HCT116 (cell line): ENCODE measurements at regions not wholly inside any gene's neighbourhood (a gene's known extent, or its start where the extent isn't known, plus 50 kb on each side); places are given as distances from the start of the nearest gene placed in this dataset.

Experiments
- ATAC-seq: fragments of 200-7000 bp; cut with Tn5 transposase; 2 replicates; pipeline ENCODE4 v1.9.1; 2020; ENCODE audit warnings: mild to moderate bottlenecking, moderate library complexity
- BruUV-seq: library from RNA; stranded (reverse); fragments of 400-500 nt; replicated peaks from 2 replicates; lab custom pipeline; 2021; lab: Mats Ljungman, UMichigan
- CTCF ChIA-PET: fragments of 300-600 bp; sonication (Branson Sonifier 250); formaldehyde crosslinking; loops from one replicate; lab custom pipeline; 2021; ENCODE audit warnings: antibody characterized with exemption; lab: Charles Lee
- POLR2A ChIA-PET: fragments of 300-600, 350-600 bp; sonication (Branson Sonifier 250); formaldehyde crosslinking; loops from one replicate; lab custom pipeline; 2021; ENCODE audit warnings: antibody characterized with exemption; lab: Charles Lee
- RAD21 ChIA-PET, 2 experiments: fragments of 300-600 bp; sonication (Branson Sonifier 250); formaldehyde crosslinking; loops; one replicate each; lab custom pipeline; 2023; ENCODE audit warnings: low total read pairs in 2 of 2; ENCODE audit not compliant: uncharacterized antibody in 2 of 2, unreplicated experiment in 2 of 2, low non-redundant PET in 1 of 2; lab: Charles Lee
- DNase-seq: peaks from one replicate; pipeline ENCODE4 v3.0.0-alpha.2; 2010; ENCODE audit warnings: low read depth, low spot score
- H2AFZ ChIP-seq: fragments of 200-600 bp; shearing (Covaris generic), sonication (generic); 2 replicates; pipeline ENCODE4 v1.6.1; 2017; ENCODE audit warnings: low read depth, mixed run types, mixed read lengths, antibody characterized with exemption, low read length; ENCODE audit not compliant: poor library complexity, severe bottlenecking
- H3K27ac ChIP-seq: 2 replicates; pipeline ENCODE4 v1.5.1; 2012; ENCODE audit warnings: low read depth, low read length
- H3K27me3 ChIP-seq: fragments of 200-600 bp; sonication (generic); 2 replicates; pipeline ENCODE4 v1.6.1; 2016; ENCODE audit warnings: mixed run types, low read length, mixed read lengths; ENCODE audit not compliant: insufficient read depth
- H3K36me3 ChIP-seq, 2 experiments: fragments of 200-500 bp in 1 of 2; fragments of 200-600 bp in 1 of 2; sonication (Bioruptor generic) in 1 of 2; sonication (generic) in 1 of 2; 2 replicates each; pipeline versions ENCODE4 v1.5.1 to v1.6.1; 2014 to 2016; ENCODE audit warnings: low read length in 2 of 2, inconsistent platforms in 1 of 2, mixed read lengths in 1 of 2, mixed run types in 1 of 2; ENCODE audit not compliant: insufficient read depth in 2 of 2, control insufficient read depth in 1 of 2
- H3K4me1 ChIP-seq, 2 experiments: fragments of 200-600 bp in 1 of 2; sonication (generic) in 1 of 2; 2 replicates each; pipeline versions ENCODE4 v1.5.1 to v1.6.1; 2012 to 2017; ENCODE audit warnings: low read length in 2 of 2, inconsistent platforms in 1 of 2, mild to moderate bottlenecking in 1 of 2, mixed read lengths in 1 of 2, mixed run types in 1 of 2, moderate library complexity in 1 of 2; ENCODE audit not compliant: insufficient read depth in 2 of 2, control insufficient read depth in 1 of 2
- H3K4me2 ChIP-seq: fragments of 200-600 bp; sonication (generic); 2 replicates; pipeline ENCODE4 v1.6.1; 2017; ENCODE audit warnings: mixed run types, low read length, mixed read lengths
- H3K4me3 ChIP-seq, 2 experiments: fragments of 200-600 bp in 1 of 2; sonication (generic) in 1 of 2; replicated peaks in 1 of 2; 2 replicates each; pipeline ENCODE4 v1.5.1; 2011 to 2016; ENCODE audit warnings: low read length in 2 of 2, control low read depth in 1 of 2, low read depth in 1 of 2, mild to moderate bottlenecking in 1 of 2, mixed read lengths in 1 of 2, mixed run types in 1 of 2
- H3K79me2 ChIP-seq: fragments of 200-600 bp; sonication (generic); 2 replicates; pipeline ENCODE4 v1.6.1; 2017; ENCODE audit warnings: mild to moderate bottlenecking, mixed run types, low read length, moderate library complexity, mixed read lengths; ENCODE audit not compliant: insufficient read depth
- H3K9ac ChIP-seq: fragments of 200-600 bp; sonication (generic); 2 replicates; pipeline ENCODE4 v1.6.1; 2016; ENCODE audit warnings: low read length, mixed read lengths
- H3K9me2 ChIP-seq: fragments of 200-600 bp; sonication (generic), shearing (Covaris generic); 2 replicates; pipeline ENCODE4 v1.6.1; 2017; ENCODE audit warnings: mixed run types, mild to moderate bottlenecking, moderate library complexity; ENCODE audit not compliant: insufficient read depth
- H3K9me3 ChIP-seq, 2 experiments: fragments of 200-500 bp in 1 of 2; fragments of 200-600 bp in 1 of 2; sonication (Bioruptor generic) in 1 of 2; sonication (generic) in 1 of 2; 2 replicates each; pipeline ENCODE4 v1.6.1; 2014 to 2017; ENCODE audit warnings: low read length in 2 of 2, mixed read lengths in 2 of 2, inconsistent platforms in 1 of 2, low read depth in 1 of 2, mild to moderate bottlenecking in 1 of 2, mixed run types in 1 of 2, moderate library complexity in 1 of 2; ENCODE audit not compliant: control insufficient read depth in 1 of 2, insufficient read depth in 1 of 2
- H4K20me1 ChIP-seq: fragments of 200-600 bp; sonication (generic), shearing (Covaris generic); 2 replicates; pipeline ENCODE4 v1.6.1; 2017; ENCODE audit warnings: mixed run types, mild to moderate bottlenecking, moderate library complexity; ENCODE audit not compliant: insufficient read depth
- CEBPB ChIP-seq: IDR thresholded peaks from 2 replicates; pipeline ENCODE4 v1.6.1; 2012; ENCODE audit warnings: low read depth
- EGR1 ChIP-seq: IDR thresholded peaks from 2 replicates; pipeline ENCODE4 v1.6.1; 2012; ENCODE audit warnings: low read depth
- ELF1 ChIP-seq: IDR thresholded peaks from 2 replicates; pipeline ENCODE4 v1.6.1; 2012; ENCODE audit warnings: low read depth, borderline replicate concordance
- EZH2phosphoT487 ChIP-seq: fragments of 200-600 bp; IDR thresholded peaks from 2 replicates; pipeline ENCODE4 v1.6.1; 2018; ENCODE audit warnings: antibody characterized with exemption, borderline replicate concordance
- FOSL1 ChIP-seq: IDR thresholded peaks from 2 replicates; pipeline ENCODE4 v1.6.1; 2012; ENCODE audit warnings: low read depth
- JUND ChIP-seq: IDR thresholded peaks from 2 replicates; pipeline ENCODE4 v1.6.1; 2012
- POLR2A ChIP-seq: IDR thresholded peaks from 2 replicates; pipeline ENCODE4 v1.7.0; 2011; ENCODE audit warnings: borderline replicate concordance; ENCODE audit not compliant: insufficient read depth, insufficient read length; ENCODE audit errors: extremely low read depth
- POLR2AphosphoS5 ChIP-seq: IDR thresholded peaks from 2 replicates; pipeline ENCODE4 v1.6.1; 2011; ENCODE audit warnings: mild to moderate bottlenecking, low read depth, low read length, moderate library complexity
- RAD21 ChIP-seq: IDR thresholded peaks from 2 replicates; pipeline ENCODE4 v1.6.1; 2012; ENCODE audit warnings: low read depth, mild to moderate bottlenecking
- SIN3A ChIP-seq: IDR thresholded peaks from 2 replicates; pipeline ENCODE4 v1.6.1; 2012; ENCODE audit warnings: low read depth
- SP1 ChIP-seq: IDR thresholded peaks from 2 replicates; pipeline ENCODE4 v1.6.1; 2012; ENCODE audit warnings: low read depth
- SRF ChIP-seq: IDR thresholded peaks from 2 replicates; pipeline ENCODE4 v1.6.1; 2012; ENCODE audit warnings: low read depth
- TCF7L2 ChIP-seq: IDR thresholded peaks from 2 replicates; pipeline ENCODE4 v1.7.0; 2011; ENCODE audit warnings: borderline replicate concordance, inconsistent platforms; ENCODE audit not compliant: insufficient read depth, insufficient read length; ENCODE audit errors: extremely low read depth
- ZNF274 ChIP-seq: fragments of 200-500 bp; sonication (Bioruptor generic); IDR thresholded peaks from 2 replicates; pipeline ENCODE4 v1.6.1; 2014; ENCODE audit warnings: mild to moderate bottlenecking, low read depth, low read length, inconsistent platforms
- intact Hi-C: fragments of 100-400 bp; cut with micrococcal nuclease; formaldehyde crosslinking; loops from 2 replicates; pipeline ENCODE4 v1.10.0; 2022
- TF ChIP-seq, protein P1 (sequence below), 3 experiments: fragments of 200-600 bp in 1 of 3; sonication (generic) in 1 of 3; IDR thresholded peaks in 2 of 3; conservative IDR thresholded peaks in 1 of 3; 2 replicates each; pipeline ENCODE4 v1.5.1; 2012 to 2017; ENCODE audit warnings: low read depth in 2 of 3, low read length in 2 of 3, antibody characterized with exemption in 1 of 3, borderline replicate concordance in 1 of 3, control low read depth in 1 of 3, mild to moderate bottlenecking in 1 of 3, mixed read lengths in 1 of 3, mixed run types in 1 of 3, moderate library complexity in 1 of 3; ENCODE audit not compliant: insufficient read depth in 1 of 3
- TF ChIP-seq, protein P2 (sequence below): IDR thresholded peaks from 2 replicates; pipeline ENCODE4 v1.6.1; 2012

DNA sequence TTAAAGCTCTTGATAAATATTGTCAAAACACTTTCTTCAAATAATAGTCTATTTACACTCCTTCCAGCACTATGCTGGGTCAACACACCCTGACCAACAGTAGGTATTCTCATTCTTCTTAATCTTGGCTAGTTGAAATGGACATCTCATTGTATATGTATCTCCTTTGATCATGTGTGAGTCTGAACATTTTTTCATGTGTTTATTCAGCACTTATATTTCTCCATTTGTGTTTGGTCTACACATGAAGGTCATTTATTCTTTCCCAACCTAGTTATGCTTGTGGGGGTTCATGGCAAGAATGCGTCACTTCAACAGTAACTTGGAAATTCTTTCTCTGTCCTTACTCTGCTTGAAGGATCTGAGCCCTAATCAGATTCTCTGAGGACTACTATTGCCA is 133.1 kb upstream of the ARID2 start:
- Histone ChIP-seq H3K27me3 (no peaks in the 10 kb centered on the region), H3K27ac (no peak overlapping the region), H3K36me3 (no peaks in the 10 kb centered on the region), H2AFZ (no peak overlapping the region), H3K9me2 (no peaks in the 10 kb centered on the region), H3K9ac (no peak overlapping the region), H3K4me1 (no peaks in the 10 kb centered on the region), H3K4me3 (no peak overlapping the region), H3K9me3 (no peaks in the 10 kb centered on the region), H3K4me2 (no peak overlapping the region), H3K79me2 (no peaks in the 10 kb centered on the region), H4K20me1 (no peaks in the 10 kb centered on the region)
- TF ChIP-seq ELF1 (no peak), EZH2phosphoT487 (no peak), EGR1 (no peak), ZNF274 (no peak), POLR2AphosphoS5 (no peak), FOSL1 (no peak), SRF (no peak), CEBPB (no peak), SP1 (no peak), POLR2A (no peak), TCF7L2 (no peak), SIN3A (no peak), RAD21 (no peak), JUND (no peak)
- TF ChIP-seq, protein P1, sequence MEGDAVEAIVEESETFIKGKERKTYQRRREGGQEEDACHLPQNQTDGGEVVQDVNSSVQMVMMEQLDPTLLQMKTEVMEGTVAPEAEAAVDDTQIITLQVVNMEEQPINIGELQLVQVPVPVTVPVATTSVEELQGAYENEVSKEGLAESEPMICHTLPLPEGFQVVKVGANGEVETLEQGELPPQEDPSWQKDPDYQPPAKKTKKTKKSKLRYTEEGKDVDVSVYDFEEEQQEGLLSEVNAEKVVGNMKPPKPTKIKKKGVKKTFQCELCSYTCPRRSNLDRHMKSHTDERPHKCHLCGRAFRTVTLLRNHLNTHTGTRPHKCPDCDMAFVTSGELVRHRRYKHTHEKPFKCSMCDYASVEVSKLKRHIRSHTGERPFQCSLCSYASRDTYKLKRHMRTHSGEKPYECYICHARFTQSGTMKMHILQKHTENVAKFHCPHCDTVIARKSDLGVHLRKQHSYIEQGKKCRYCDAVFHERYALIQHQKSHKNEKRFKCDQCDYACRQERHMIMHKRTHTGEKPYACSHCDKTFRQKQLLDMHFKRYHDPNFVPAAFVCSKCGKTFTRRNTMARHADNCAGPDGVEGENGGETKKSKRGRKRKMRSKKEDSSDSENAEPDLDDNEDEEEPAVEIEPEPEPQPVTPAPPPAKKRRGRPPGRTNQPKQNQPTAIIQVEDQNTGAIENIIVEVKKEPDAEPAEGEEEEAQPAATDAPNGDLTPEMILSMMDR (IDR thresholded peaks at IDR 0.05 in 2 of 3, conservative IDR thresholded peaks at IDR 0.05 in 1 of 3; ENCODE audit: borderline replicate concordance in 1 of 3, insufficient read depth in 1 of 3, low read depth in 2 of 3, low read length in 2 of 3) = no peak
- TF ChIP-seq, protein P2, sequence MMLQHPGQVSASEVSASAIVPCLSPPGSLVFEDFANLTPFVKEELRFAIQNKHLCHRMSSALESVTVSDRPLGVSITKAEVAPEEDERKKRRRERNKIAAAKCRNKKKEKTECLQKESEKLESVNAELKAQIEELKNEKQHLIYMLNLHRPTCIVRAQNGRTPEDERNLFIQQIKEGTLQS = no peak
- RAD21 ChIA-PET = no interaction called here
- intact Hi-C loops = no loop called here
- CTCF ChIA-PET = no interaction called here
- DNase-seq (no peak), ATAC-seq (no peak)
- BruUV-seq = no TSS peak
- POLR2A ChIA-PET = no interaction called here
